ENCODE measurements at regions not wholly inside any gene's neighbourhood (a gene's known extent, or its start where the extent isn't known, plus 50 kb on each side); places are given as distances from the start of the nearest gene placed in this dataset.

DNA sequence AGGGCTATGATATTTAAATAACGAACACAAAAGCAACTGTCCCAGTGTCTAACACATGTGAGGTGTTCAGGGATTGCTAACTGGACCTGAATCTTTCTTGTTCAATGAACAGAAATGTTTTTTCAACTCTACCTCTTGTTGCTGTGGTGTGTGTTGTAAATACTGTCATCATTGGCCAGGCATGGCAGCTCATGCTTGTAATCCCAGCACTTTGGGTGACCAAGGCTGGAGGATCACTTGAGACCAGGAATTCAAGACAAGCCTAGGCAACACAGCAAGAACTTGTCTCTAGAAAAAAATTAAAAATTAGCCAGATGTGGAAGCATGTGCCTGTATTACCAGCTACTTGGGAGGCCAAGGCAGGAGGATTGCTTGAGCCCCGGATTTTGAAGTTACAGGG is 1250.9 kb downstream of the TYW1 start:
- no peaks in the 10 kb centered on the region for H3K27me3 ChIP-seq (ENCODE audit: insufficient read depth, low read length, poor library complexity, severe bottlenecking)
- no peaks in the 10 kb centered on the region for H3K9me2 ChIP-seq (replicated peaks; ENCODE audit: low read depth, low read length)
- H3K4me2 ChIP-seq (ENCODE audit: low read depth, low read length, poor library complexity, severe bottlenecking) = no peak overlapping the region
- no peaks in the 10 kb centered on the region for H3F3A ChIP-seq (ENCODE audit: low read depth)
- no peaks in the 10 kb centered on the region for H3K4me1 ChIP-seq (ENCODE audit: insufficient read depth, low read length, poor library complexity, severe bottlenecking)
- no peaks in the 10 kb centered on the region for H4K20me1 ChIP-seq (ENCODE audit: insufficient read depth, low read length, poor library complexity, severe bottlenecking)
- no peak overlapping the region for H2AFZ ChIP-seq (ENCODE audit: low read length)
- peaks cover 14% of the 10 kb centered on the region for H3K9me3 ChIP-seq (ENCODE audit: insufficient read depth, low read depth, low read length)
- H3K9ac ChIP-seq (ENCODE audit: low read depth, low read length, poor library complexity, severe bottlenecking) = no peak overlapping the region
- no peak overlapping the region for H3K4me3 ChIP-seq (ENCODE audit: low read length, poor library complexity, severe bottlenecking)
- no peaks in the 10 kb centered on the region for H3K36me3 ChIP-seq (ENCODE audit: insufficient read depth, low read length)
- TF ChIP-seq EZH2phosphoT487 (IDR thresholded peaks at IDR 0.05; ENCODE audit: borderline replicate concordance) = no peak
- TF ChIP-seq, protein P1, sequence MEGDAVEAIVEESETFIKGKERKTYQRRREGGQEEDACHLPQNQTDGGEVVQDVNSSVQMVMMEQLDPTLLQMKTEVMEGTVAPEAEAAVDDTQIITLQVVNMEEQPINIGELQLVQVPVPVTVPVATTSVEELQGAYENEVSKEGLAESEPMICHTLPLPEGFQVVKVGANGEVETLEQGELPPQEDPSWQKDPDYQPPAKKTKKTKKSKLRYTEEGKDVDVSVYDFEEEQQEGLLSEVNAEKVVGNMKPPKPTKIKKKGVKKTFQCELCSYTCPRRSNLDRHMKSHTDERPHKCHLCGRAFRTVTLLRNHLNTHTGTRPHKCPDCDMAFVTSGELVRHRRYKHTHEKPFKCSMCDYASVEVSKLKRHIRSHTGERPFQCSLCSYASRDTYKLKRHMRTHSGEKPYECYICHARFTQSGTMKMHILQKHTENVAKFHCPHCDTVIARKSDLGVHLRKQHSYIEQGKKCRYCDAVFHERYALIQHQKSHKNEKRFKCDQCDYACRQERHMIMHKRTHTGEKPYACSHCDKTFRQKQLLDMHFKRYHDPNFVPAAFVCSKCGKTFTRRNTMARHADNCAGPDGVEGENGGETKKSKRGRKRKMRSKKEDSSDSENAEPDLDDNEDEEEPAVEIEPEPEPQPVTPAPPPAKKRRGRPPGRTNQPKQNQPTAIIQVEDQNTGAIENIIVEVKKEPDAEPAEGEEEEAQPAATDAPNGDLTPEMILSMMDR (conservative IDR thresholded peaks at IDR 0.05; ENCODE audit: low read length) = no peak
- H3K79me2 ChIP-seq (ENCODE audit: insufficient read depth, low read length) = no peaks in the 10 kb centered on the region

DNA sequence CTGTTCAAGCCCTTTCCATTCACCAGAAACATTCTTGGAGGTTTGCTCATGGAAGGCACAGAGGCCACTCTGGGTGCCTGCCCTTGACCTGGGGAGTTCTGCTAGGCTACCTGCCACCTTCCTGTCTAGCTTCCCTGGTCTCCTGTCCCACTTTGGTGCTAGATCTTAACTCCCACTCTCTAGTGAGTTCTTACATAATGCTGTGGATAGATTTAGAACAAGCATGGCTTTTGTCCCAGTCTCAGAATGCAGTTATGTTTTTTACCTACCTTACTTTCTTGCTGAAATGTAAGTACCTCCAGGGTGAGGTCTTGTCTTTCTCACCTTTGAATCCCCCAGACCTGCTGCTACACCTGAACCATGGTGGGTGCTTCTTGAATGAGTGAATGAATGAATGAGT is 1252.3 kb downstream of the TYW1 start:
- H3K4me1 ChIP-seq (ENCODE audit: insufficient read depth, low read length, poor library complexity, severe bottlenecking) = no peaks in the 10 kb centered on the region
- no peak for TF ChIP-seq EZH2phosphoT487 (IDR thresholded peaks at IDR 0.05; ENCODE audit: borderline replicate concordance)
- TF ChIP-seq, protein P1 (conservative IDR thresholded peaks at IDR 0.05; ENCODE audit: low read length) = no peak
- peaks cover 14% of the 10 kb centered on the region for H3K9me3 ChIP-seq (ENCODE audit: insufficient read depth, low read depth, low read length)
- no peak overlapping the region for H3K4me3 ChIP-seq (ENCODE audit: low read length, poor library complexity, severe bottlenecking)
- no peaks in the 10 kb centered on the region for H3K27me3 ChIP-seq (ENCODE audit: insufficient read depth, low read length, poor library complexity, severe bottlenecking)
- H3K36me3 ChIP-seq (ENCODE audit: insufficient read depth, low read length) = no peaks in the 10 kb centered on the region
- H3K4me2 ChIP-seq (ENCODE audit: low read depth, low read length, poor library complexity, severe bottlenecking) = no peak overlapping the region
- no peaks in the 10 kb centered on the region for H3K79me2 ChIP-seq (ENCODE audit: insufficient read depth, low read length)
- H2AFZ ChIP-seq (ENCODE audit: low read length) = no peak overlapping the region
- no peak overlapping the region for H3K9ac ChIP-seq (ENCODE audit: low read depth, low read length, poor library complexity, severe bottlenecking)
- H4K20me1 ChIP-seq (ENCODE audit: insufficient read depth, low read length, poor library complexity, severe bottlenecking) = no peaks in the 10 kb centered on the region
- H3F3A ChIP-seq (ENCODE audit: low read depth) = no peaks in the 10 kb centered on the region
- no peaks in the 10 kb centered on the region for H3K9me2 ChIP-seq (replicated peaks; ENCODE audit: low read depth, low read length)

DNA sequence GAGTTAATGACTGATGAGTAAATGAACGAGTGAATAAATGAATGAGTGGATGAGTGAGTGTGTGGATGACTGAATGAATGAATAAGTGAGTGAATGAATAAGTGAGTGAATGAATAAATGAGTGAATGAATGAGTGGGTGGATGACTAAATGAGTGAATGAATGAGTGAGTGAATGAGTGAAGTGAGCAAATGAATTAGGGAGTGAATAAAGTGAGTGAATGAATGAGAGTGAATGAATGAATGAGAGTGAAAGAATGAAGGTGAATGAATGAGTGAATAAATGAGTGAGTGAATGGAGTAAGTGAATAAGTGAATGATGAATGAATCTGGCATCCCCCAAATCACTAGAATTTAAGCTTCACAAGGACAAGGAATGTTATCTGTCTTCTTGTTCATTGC is 1253.0 kb downstream of the TYW1 start:
- H3K27me3 ChIP-seq (ENCODE audit: insufficient read depth, low read length, poor library complexity, severe bottlenecking) = no peaks in the 10 kb centered on the region
- no peaks in the 10 kb centered on the region for H4K20me1 ChIP-seq (ENCODE audit: insufficient read depth, low read length, poor library complexity, severe bottlenecking)
- no peaks in the 10 kb centered on the region for H3K79me2 ChIP-seq (ENCODE audit: insufficient read depth, low read length)
- peaks cover 14% of the 10 kb centered on the region for H3K9me3 ChIP-seq (ENCODE audit: insufficient read depth, low read depth, low read length)
- no peak overlapping the region for H3K4me3 ChIP-seq (ENCODE audit: low read length, poor library complexity, severe bottlenecking)
- no peaks in the 10 kb centered on the region for H3K4me1 ChIP-seq (ENCODE audit: insufficient read depth, low read length, poor library complexity, severe bottlenecking)
- H3K9me2 ChIP-seq (replicated peaks; ENCODE audit: low read depth, low read length) = no peaks in the 10 kb centered on the region
- TF ChIP-seq, protein P1 (conservative IDR thresholded peaks at IDR 0.05; ENCODE audit: low read length) = no peak
- TF ChIP-seq EZH2phosphoT487 (IDR thresholded peaks at IDR 0.05; ENCODE audit: borderline replicate concordance) = no peak
- no peaks in the 10 kb centered on the region for H3K36me3 ChIP-seq (ENCODE audit: insufficient read depth, low read length)
- H3K4me2 ChIP-seq (ENCODE audit: low read depth, low read length, poor library complexity, severe bottlenecking) = no peak overlapping the region
- no peak overlapping the region for H2AFZ ChIP-seq (ENCODE audit: low read length)
- no peak overlapping the region for H3K9ac ChIP-seq (ENCODE audit: low read depth, low read length, poor library complexity, severe bottlenecking)
- H3F3A ChIP-seq (ENCODE audit: low read depth) = no peaks in the 10 kb centered on the region
